ENCODE measurements at regions not wholly inside any gene's neighbourhood (a gene's known extent, or its start where the extent isn't known, plus 50 kb on each side); places are given as distances from the start of the nearest gene placed in this dataset.

- TF ChIP-seq ZBTB40 (IDR thresholded peaks at IDR 0.05; ENCODE audit: borderline replicate concordance) = no peak
- TF ChIP-seq MEF2B (IDR thresholded peaks at IDR 0.05; ENCODE audit: partially characterized antibody, poor library complexity, severe bottlenecking) = no peak
- TF ChIP-seq ZNF687 (IDR thresholded peaks at IDR 0.05) = no peak
- TF ChIP-seq MYC (IDR thresholded peaks at IDR 0.05; ENCODE audit: insufficient read depth, insufficient read length, insufficient replicate concordance, low read length, severe bottlenecking) = no peak
These were observed 170.1 kb downstream of the TFAP2C start (continued) for GRCh38 chr20:56799187-56799586.
